Panc1 (cell line): ENCODE measurements at regions not wholly inside any gene's neighbourhood (a gene's known extent, or its start where the extent isn't known, plus 50 kb on each side); places are given as distances from the start of the nearest gene placed in this dataset.

Source experiments
- SIN3A ChIP-seq: IDR thresholded peaks from 2 replicates; pipeline ENCODE4 v1.6.1; 2012; ENCODE audit warnings: low read depth, mild to moderate bottlenecking, low read length, moderate library complexity, borderline replicate concordance; ENCODE audit not compliant: insufficient read depth
- TF ChIP-seq, protein P1 (sequence below): fragments of 450-650 bp; IDR thresholded peaks from 2 replicates; pipeline ENCODE4 v1.5.1; 2017; ENCODE audit warnings: mild to moderate bottlenecking
- TF ChIP-seq, protein P2 (sequence below), 2 experiments: IDR thresholded peaks; 2 replicates each; pipeline ENCODE4 v1.6.1; 2011 to 2012; ENCODE audit warnings: low read depth in 2 of 2, control low read depth in 1 of 2, low read length in 1 of 2, mild to moderate bottlenecking in 1 of 2, moderate library complexity in 1 of 2; ENCODE audit not compliant: insufficient read depth in 1 of 2

DNA sequence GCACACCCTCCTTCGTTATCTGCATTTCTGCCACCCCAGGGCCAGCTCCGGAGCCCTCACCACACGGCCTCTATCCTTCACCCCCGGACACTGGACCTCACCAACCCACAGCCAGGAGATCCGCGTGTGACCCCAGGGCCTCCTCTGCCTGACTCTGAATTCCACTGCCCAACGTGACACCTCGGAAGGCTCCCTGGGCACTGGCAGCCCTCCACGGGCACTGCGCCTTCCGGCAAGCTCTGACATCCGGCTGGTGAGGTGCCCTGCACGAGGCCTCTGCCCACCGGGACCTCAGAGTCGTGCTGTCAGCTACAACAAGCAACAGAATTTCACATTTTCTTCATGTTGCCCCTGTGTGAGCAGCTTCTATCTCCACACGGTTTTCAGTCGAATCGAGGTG is 148.3 kb downstream of the CRYBB2 start:
- TF ChIP-seq, protein P1, sequence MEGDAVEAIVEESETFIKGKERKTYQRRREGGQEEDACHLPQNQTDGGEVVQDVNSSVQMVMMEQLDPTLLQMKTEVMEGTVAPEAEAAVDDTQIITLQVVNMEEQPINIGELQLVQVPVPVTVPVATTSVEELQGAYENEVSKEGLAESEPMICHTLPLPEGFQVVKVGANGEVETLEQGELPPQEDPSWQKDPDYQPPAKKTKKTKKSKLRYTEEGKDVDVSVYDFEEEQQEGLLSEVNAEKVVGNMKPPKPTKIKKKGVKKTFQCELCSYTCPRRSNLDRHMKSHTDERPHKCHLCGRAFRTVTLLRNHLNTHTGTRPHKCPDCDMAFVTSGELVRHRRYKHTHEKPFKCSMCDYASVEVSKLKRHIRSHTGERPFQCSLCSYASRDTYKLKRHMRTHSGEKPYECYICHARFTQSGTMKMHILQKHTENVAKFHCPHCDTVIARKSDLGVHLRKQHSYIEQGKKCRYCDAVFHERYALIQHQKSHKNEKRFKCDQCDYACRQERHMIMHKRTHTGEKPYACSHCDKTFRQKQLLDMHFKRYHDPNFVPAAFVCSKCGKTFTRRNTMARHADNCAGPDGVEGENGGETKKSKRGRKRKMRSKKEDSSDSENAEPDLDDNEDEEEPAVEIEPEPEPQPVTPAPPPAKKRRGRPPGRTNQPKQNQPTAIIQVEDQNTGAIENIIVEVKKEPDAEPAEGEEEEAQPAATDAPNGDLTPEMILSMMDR = no peak
- TF ChIP-seq SIN3A = no peak
- TF ChIP-seq, protein P2, sequence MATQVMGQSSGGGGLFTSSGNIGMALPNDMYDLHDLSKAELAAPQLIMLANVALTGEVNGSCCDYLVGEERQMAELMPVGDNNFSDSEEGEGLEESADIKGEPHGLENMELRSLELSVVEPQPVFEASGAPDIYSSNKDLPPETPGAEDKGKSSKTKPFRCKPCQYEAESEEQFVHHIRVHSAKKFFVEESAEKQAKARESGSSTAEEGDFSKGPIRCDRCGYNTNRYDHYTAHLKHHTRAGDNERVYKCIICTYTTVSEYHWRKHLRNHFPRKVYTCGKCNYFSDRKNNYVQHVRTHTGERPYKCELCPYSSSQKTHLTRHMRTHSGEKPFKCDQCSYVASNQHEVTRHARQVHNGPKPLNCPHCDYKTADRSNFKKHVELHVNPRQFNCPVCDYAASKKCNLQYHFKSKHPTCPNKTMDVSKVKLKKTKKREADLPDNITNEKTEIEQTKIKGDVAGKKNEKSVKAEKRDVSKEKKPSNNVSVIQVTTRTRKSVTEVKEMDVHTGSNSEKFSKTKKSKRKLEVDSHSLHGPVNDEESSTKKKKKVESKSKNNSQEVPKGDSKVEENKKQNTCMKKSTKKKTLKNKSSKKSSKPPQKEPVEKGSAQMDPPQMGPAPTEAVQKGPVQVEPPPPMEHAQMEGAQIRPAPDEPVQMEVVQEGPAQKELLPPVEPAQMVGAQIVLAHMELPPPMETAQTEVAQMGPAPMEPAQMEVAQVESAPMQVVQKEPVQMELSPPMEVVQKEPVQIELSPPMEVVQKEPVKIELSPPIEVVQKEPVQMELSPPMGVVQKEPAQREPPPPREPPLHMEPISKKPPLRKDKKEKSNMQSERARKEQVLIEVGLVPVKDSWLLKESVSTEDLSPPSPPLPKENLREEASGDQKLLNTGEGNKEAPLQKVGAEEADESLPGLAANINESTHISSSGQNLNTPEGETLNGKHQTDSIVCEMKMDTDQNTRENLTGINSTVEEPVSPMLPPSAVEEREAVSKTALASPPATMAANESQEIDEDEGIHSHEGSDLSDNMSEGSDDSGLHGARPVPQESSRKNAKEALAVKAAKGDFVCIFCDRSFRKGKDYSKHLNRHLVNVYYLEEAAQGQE (IDR thresholded peaks at IDR 0.05; ENCODE audit: insufficient read depth in 1 of 2, low read depth in 2 of 2, low read length in 1 of 2) = no peak
